Type B pancreatic cell (in vitro differentiated cells): ENCODE measurements at regions not wholly inside any gene's neighbourhood (a gene's known extent, or its start where the extent isn't known, plus 50 kb on each side); places are given as distances from the start of the nearest gene placed in this dataset.

Experiments used
- DNase-seq: peaks from one replicate; pipeline ENCODE4 v3.0.0; 2021; ENCODE audit warnings: mixed read lengths; ENCODE audit not compliant: unreplicated experiment; ENCODE audit errors: extremely low spot score
- H3K27ac Mint-ChIP-seq: 2 replicates; pipeline ENCODE4 v1.8.0; 2021; ENCODE audit warnings: mild to moderate bottlenecking, mixed read lengths
- H3K27me3 Mint-ChIP-seq: 2 replicates; pipeline ENCODE4 v1.8.0; 2021; ENCODE audit warnings: mixed read lengths
- H3K36me3 Mint-ChIP-seq: 2 replicates; pipeline ENCODE4 v1.8.0; 2021; ENCODE audit warnings: mixed read lengths
- H3K4me1 Mint-ChIP-seq: one replicate; pipeline ENCODE4 v1.8.0; 2021; ENCODE audit warnings: mixed read lengths; ENCODE audit not compliant: unreplicated experiment
- H3K4me3 Mint-ChIP-seq: 2 replicates; pipeline ENCODE4 v1.8.0; 2021; ENCODE audit warnings: mild to moderate bottlenecking, mixed read lengths
- H3K9me3 Mint-ChIP-seq: 2 replicates; pipeline ENCODE4 v1.8.0; 2021; ENCODE audit warnings: mixed read lengths
- CTCF ChIP-seq: fragments of 200-600 bp; sonication (generic); conservative IDR thresholded peaks from 2 replicates; pipeline ENCODE4 v1.5.0; 2021; ENCODE audit warnings: antibody characterized with exemption, mild to moderate bottlenecking

GRCh38 chr1:195597891-195598290 lies 1010.3 kb downstream of the KCNT2 start:
- DNase-seq = no peak
- H3K4me3 Mint-ChIP-seq = no peak overlapping the region
- H3K27me3 Mint-ChIP-seq = no peaks in the 10 kb centered on the region
- no peak overlapping the region for H3K27ac Mint-ChIP-seq
- peaks cover 5% of the 10 kb centered on the region for H3K9me3 Mint-ChIP-seq
- no peaks in the 10 kb centered on the region for H3K36me3 Mint-ChIP-seq
- H3K4me1 Mint-ChIP-seq = no peaks in the 10 kb centered on the region
- no peak for TF ChIP-seq CTCF

- Mint-ChIP-seq H3K27ac (no peak overlapping the region), H3K4me1 (peaks cover 10% of the 10 kb centered on the region), H3K9me3 (no peaks in the 10 kb centered on the region), H3K27me3 (no peaks in the 10 kb centered on the region), H3K4me3 (no peak overlapping the region), H3K36me3 (no peaks in the 10 kb centered on the region)
- TF ChIP-seq CTCF = no peak
- DNase-seq = no peak
Measured at GRCh38 chr1:195594773-195595172, 1013.5 kb downstream of the KCNT2 start.

GRCh38 chr1:195594322-195594721 lies 1013.9 kb downstream of the KCNT2 start:
- Mint-ChIP-seq H3K36me3 (no peaks in the 10 kb centered on the region), H3K4me3 (no peak overlapping the region), H3K27me3 (no peaks in the 10 kb centered on the region), H3K27ac (no peak overlapping the region), H3K4me1 (peaks cover 10% of the 10 kb centered on the region), H3K9me3 (no peaks in the 10 kb centered on the region)
- DNase-seq = no peak
- no peak for TF ChIP-seq CTCF

- H3K27me3 Mint-ChIP-seq = no peaks in the 10 kb centered on the region
- H3K9me3 Mint-ChIP-seq = peaks cover 7% of the 10 kb centered on the region
- peak overlapping the region; percentile 8 for H3K4me3 Mint-ChIP-seq
- H3K27ac Mint-ChIP-seq = no peak overlapping the region
- TF ChIP-seq CTCF = no peak
- no peaks in the 10 kb centered on the region for H3K36me3 Mint-ChIP-seq
- peaks cover 10% of the 10 kb centered on the region for H3K4me1 Mint-ChIP-seq
- DNase-seq = no peak
Measured at GRCh38 chr1:195591917-195592672, 1016.1 kb downstream of the KCNT2 start.

GRCh38 chr1:195590649-195591048 lies 1017.6 kb downstream of the KCNT2 start:
- no peak for DNase-seq
- H3K27me3 Mint-ChIP-seq = no peaks in the 10 kb centered on the region
- no peak for TF ChIP-seq CTCF
- no peak overlapping the region for H3K4me3 Mint-ChIP-seq
- no peak overlapping the region for H3K27ac Mint-ChIP-seq
- H3K9me3 Mint-ChIP-seq = peaks cover 12% of the 10 kb centered on the region
- H3K4me1 Mint-ChIP-seq = peaks cover 10% of the 10 kb centered on the region
- no peaks in the 10 kb centered on the region for H3K36me3 Mint-ChIP-seq
